Stimulated activated CD8-positive, alpha-beta memory T cell treated with anti-CD3 and anti-CD28 coated beads, Interleukin-12 subunit alpha, Interleukin-12 subunit beta, amount 100 ng/mL, for 4 hours (primary cell): ENCODE measurements at regions not wholly inside any gene's neighbourhood (a gene's known extent, or its start where the extent isn't known, plus 50 kb on each side); places are given as distances from the start of the nearest gene placed in this dataset.

Source experiments
- DNase-seq: peaks from one replicate; pipeline ENCODE4 v3.0.0-alpha.2; 2020; ENCODE audit warnings: low read depth

DNA sequence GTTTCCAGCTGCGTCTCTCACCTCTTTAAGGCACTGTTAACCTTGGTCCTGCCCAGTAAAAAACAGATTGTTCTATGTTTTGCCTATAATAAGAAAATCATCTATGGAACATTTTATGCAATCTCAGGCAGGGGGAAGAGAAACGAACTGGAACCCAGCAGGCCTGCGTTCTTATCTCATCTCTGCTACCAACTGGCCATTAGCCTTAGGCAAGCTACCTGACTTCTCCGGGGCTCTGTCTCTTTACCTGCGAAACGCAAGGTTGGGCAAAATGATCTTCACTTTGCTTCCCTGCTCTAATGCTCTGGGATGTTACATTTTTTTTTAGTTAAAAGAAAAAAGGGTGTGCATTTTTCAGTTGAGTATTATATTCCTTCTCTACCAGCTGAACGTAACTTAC, 70.5 kb upstream of the WIPF1 start:
- DNase-seq = no peak

DNA sequence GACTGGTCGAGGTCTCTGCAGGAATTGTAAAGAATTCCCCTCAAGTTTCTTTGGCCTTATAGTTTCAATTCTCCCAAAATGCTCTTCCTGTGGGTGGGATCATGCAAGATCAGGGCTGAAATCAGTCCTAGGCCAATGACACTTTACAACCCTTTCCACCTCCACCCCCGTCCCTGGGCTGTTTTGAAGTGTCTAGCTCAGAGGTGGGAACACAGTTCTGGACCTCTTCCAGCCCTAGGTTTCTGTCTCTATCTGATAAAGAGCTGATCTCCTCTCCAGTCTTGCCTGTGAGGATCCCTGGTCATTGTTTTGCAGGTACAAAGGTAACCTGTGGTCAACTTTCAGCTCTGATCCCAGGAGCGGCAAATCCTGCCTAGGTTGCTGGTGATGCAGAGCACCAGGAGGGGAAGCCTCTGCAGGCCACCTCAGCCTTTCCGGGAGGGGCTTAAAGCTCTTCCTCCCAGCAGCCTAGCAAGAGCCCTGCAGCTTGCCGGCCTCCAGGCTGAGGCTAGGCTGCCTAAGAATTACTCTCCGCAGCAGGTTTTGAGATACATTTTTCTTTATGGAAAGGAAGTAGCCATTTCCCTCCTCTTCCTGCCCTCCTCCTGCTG, 69.8 kb upstream of the WIPF1 start:
- no peak for DNase-seq

GRCh38 chr2:174666845-174667244, 69.2 kb upstream of the WIPF1 start:
- DNase-seq = no peak

DNA sequence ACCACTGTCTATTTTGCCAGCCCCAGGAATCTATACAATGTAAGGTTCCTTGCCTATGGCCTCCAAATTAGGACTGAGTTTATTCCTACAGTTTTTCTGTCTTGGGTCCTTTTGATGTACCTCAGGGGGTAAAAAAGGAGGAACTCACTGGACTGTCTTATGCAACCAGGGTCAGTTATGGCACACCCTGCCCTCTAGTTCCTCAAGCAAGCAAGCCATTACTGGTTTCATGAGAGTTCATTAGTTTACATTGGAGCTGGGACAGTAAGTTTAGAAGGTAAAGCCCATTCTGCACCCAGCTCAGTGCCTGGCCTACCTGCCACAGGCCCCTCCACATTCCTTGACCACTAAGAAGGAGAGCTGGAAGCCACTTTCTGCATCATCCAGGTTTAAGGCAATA, 68.7 kb upstream of the WIPF1 start:
- DNase-seq = no peak

DNA sequence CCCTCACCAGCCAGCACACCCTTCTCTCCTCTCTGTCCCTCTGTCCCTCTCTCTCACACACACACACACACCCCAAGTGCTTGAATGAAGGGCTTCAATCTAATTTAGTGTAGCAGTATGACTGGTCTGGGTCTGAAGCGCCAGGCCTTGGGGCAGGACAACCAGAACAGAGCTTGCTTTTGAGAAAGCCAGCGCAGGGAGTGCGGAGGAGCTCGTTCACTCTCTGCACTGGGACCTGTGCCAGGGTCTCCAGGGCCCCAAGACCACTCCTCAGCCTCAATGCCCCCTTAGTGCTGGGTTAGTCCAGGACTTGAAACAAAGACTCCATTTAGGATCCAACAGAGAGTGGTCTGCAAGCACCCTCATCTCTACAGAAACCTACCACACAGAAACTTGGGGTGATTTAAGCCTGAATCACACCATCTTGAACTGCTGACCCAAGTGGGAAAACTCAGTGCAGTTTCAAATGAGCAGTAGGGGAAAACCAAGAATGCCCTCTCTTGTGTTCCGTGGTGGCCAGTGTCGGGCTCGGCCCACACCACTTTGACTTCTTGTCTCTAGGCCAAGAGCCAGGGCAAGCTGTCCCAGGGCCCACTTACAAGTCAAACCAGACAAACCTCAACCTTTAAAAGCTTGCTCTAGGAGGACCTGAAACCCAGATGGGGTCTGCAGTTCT, 66.6 kb upstream of the WIPF1 start:
- no peak for DNase-seq

- DNase-seq = no peak
These were observed 65.9 kb upstream of the WIPF1 start for GRCh38 chr2:174663550-174663949.

- DNase-seq = no peak
These were observed 65.3 kb upstream of the WIPF1 start for GRCh38 chr2:174662859-174663258.

DNA sequence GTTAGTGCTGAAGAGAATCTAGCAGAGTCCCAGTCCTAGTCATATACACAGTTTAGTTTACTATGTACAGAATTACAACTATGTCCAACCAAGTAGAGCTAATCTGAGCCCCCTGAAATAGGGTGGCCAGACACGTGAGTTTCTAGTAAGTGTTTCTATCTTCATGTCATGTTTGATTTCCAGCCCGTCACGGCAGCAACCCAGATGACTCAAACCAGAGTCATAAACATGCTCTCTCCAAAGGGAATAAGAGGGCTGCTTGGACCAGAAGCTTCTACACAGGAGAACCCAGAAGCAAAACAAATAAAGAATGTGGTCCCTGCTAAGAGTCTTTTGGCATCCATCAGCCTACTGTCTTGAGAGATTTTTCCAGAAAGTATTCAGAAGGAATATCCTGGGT, 64.9 kb upstream of the WIPF1 start:
- DNase-seq = no peak

DNA sequence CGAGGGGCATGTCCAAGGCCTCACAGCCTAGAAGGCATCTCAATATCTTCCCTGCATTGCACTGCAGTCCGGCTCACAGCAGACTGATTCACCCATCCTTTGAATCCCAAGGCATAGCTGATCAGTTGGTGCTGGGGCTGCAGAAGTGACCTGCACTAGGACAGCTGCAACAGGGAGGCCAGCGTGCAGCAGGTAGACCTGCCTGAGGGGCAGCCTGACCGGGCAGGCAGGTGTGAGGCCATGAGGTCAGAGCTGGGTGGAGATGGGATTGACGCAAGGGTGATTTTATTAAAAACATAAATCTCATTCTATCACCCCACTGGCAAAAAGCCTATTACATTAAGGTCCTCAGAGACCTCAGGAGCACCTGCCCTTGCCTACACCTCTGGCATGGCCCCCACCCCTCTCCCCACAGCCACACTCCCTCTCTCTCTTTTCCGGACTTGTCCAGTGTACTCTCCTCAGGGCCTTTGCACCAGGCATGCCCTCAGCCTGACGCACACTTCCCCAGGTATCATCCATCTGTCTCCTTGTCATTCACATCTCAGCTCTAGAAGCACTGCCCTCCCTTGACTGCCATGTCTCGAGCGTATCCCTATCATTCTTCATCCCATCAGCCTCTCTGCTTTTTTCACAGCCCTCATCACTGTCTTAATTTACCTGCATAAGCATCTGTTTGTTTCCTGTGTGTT, 63.5 kb upstream of the WIPF1 start:
- no peak for DNase-seq

DNA sequence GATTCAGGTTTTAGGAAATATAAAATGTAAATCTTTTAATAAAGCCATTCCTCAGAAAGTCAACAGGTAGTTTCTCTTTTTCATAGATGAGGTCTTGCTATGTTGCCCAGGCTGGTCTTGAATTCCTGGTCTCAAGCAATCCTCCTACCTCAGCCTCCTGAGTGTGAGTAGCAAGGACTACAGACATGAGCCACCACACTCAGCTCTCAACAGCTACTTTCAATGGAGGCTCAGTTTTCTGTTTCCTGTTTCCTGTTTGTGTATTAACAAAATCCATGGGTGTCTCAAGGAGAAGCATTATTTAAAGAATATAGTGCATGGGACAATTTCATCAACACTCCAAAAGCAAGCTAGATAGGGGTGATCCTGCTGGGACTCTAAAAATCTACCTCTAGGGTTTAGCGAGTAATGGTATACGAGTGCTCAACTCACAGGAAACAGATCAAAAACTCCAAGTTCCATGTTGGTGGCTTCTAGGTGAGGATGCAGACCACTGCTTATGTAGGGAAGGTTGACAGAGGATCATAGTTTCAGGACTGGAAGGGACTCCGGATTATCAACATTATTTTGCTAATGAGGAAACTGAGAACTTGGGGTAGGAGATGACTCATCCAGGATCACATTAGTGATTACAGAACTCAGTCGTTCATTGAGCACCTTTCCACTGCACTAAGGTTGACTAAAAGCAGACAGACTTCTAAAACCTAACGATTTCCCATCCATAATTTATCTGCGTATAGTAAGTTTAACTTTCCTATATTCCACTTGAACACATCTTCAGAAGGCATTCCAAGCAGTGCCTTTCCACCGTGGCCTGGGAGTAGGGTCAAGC, 61.7 kb upstream of the WIPF1 start:
- DNase-seq = no peak

DNA sequence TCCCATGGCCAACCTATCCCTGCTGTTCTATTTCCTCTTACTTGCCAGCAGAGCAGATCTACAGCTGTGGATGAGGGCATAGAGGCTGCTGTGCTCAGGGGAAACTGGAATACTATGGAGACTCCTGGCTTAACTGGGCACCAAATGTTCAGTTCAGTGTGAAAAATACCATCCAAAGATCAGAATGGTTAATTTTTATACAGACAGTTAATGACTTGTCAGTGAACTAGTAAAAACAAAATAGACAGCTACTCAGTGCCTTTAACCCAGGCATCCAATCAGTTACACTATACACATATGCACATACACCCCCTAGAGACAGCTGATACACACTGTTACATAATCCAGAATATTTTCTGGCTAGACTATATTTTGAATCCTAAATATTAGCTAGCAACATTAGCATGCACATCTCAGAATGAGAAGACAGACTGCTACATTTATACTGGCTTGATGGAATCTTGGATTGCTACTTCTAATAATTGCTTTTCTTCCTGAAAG, 59.1 kb upstream of the WIPF1 start:
- DNase-seq = no peak

DNA sequence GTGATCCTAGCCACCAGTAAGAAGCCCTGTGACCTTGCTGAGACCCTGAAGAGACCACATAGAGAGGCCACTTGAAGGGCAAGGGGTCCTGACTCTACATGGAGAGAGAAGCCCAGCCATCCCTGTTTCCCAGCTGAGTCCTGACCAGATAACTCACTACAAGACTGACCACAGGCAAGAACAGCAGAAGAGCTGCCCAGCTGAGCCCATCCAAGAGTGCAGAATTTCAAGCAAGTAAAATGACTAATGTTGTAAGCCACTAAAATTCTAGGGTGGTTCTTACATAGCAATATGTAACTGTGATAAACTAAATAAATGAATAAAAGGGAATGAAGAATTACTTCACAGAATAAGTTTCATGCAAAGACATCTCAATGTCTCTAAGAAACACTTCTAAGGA, 58.4 kb upstream of the WIPF1 start:
- no peak for DNase-seq

DNA sequence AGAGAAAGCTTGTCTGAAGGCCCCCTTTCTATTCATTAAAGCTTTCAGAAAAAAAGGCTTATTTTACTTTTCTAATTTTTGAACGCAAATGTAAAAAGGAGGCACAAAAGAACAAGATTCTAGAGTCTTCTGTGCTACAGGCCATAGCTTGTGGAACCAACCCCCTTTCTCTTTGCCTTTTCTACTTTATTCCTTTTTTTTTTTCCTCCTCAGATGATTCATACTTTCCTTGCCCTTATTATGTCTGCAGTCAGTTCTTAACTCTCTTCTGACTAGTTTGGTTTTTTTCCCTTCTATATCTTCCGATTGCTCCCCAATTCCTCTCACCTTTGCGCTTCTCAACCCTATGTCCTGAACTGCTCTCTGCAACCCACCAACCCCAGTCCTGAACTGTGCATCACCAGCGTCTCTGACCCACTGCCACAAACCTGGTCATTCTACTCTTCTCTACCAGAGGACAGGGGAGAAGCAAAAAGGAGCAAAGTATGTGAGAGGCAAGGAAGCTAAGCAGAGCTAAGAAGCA, 56.9 kb upstream of the WIPF1 start:
- DNase-seq = no peak

GRCh38 chr2:174648896-174649295, 51.3 kb upstream of the WIPF1 start:
- DNase-seq = no peak
